SK-N-SH (cell line): ENCODE measurements at regions not wholly inside any gene's neighbourhood (a gene's known extent, or its start where the extent isn't known, plus 50 kb on each side); places are given as distances from the start of the nearest gene placed in this dataset.

Source experiments
- CTCF ChIP-seq: fragments of 200-600 bp; sonication (generic); IDR thresholded peaks from 2 replicates; pipeline ENCODE4 v1.6.1; 2017; ENCODE audit warnings: antibody characterized with exemption, mild to moderate bottlenecking, moderate library complexity
- GABPA ChIP-seq: IDR thresholded peaks from 2 replicates; pipeline ENCODE4 v1.4.0; 2012; ENCODE audit warnings: low read depth, mild to moderate bottlenecking
- MAX ChIP-seq: IDR thresholded peaks from 2 replicates; pipeline ENCODE4 v1.4.0; 2012; ENCODE audit warnings: low read depth
- RAD21 ChIP-seq: IDR thresholded peaks from 2 replicates; pipeline ENCODE4 v1.6.1; 2012; ENCODE audit warnings: mild to moderate bottlenecking, low read length
- RXRA ChIP-seq: IDR thresholded peaks from 2 replicates; pipeline ENCODE4 v1.4.0; 2012; ENCODE audit warnings: low read depth, mild to moderate bottlenecking, borderline replicate concordance
- TAF1 ChIP-seq: IDR thresholded peaks from 2 replicates; pipeline ENCODE4 v1.6.1; 2012; ENCODE audit warnings: low read depth, mild to moderate bottlenecking, low read length, moderate library complexity, borderline replicate concordance
- USF1 ChIP-seq: IDR thresholded peaks from 2 replicates; pipeline ENCODE4 v1.4.0; 2012; ENCODE audit warnings: low read depth, borderline replicate concordance

DNA sequence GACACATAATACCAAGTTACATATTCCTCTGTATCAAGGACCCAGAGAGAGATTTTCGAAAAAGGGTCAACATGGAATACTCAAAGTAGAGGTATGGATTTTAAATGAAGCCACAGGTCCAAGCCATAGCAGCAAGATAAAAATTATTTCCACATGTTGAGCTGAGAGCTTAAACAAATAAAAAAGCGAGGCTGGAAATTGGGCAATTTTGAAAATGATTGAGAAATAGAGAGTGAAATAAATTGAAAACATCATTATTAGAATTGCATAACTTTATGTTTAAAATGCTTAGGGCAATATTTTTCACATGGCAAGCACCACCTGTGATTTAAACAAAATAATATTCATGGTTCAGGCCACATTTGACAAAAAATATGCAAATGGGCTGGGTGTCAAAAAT is 1251.0 kb upstream of the USP15 start:
- no peak for TF ChIP-seq CTCF
- TF ChIP-seq USF1: no peak
- TF ChIP-seq RAD21: no peak
- no peak for TF ChIP-seq RXRA
- no peak for TF ChIP-seq GABPA
- no peak for TF ChIP-seq MAX
- no peak for TF ChIP-seq TAF1
